HepG2 (cell line): ENCODE measurements at regions not wholly inside any gene's neighbourhood (a gene's known extent, or its start where the extent isn't known, plus 50 kb on each side); places are given as distances from the start of the nearest gene placed in this dataset.

Experiments
- AHR ChIP-seq: IDR thresholded peaks from 2 replicates; pipeline ENCODE4 v1.6.1; 2018; ENCODE audit warnings: missing genetic modification reagents, missing compliant biosample characterization
- BRD4 ChIP-seq: sonication (generic); formaldehyde crosslinking; IDR thresholded peaks from 2 replicates; pipeline ENCODE4 v1.4.0; 2020; ENCODE audit warnings: missing genetic modification reagents
- CBFB ChIP-seq: sonication (generic); formaldehyde crosslinking; IDR thresholded peaks from 2 replicates; pipeline ENCODE4 v1.4.0; 2020; ENCODE audit warnings: missing genetic modification reagents
- GABPA ChIP-seq, 2 experiments: IDR thresholded peaks; 2 replicates each; pipeline ENCODE4 v1.6.1; 2011 to 2016; ENCODE audit warnings: low read depth in 2 of 2, low read length in 1 of 2, missing biosample characterization in 1 of 2, missing genetic modification characterization in 1 of 2
- KLF6 ChIP-seq: IDR thresholded peaks from 2 replicates; pipeline ENCODE4 v1.8.0; 2016; ENCODE audit warnings: missing biosample characterization, missing genetic modification reagents
- MEIS1 ChIP-seq: sonication (generic); formaldehyde crosslinking; IDR thresholded peaks from 2 replicates; pipeline ENCODE4 v1.9.0; 2021; ENCODE audit warnings: mild to moderate bottlenecking, missing genetic modification reagents, moderate library complexity, borderline replicate concordance
- MTF1 ChIP-seq: sonication (generic); formaldehyde crosslinking; IDR thresholded peaks from 2 replicates; pipeline ENCODE4 v1.5.0; 2020; ENCODE audit warnings: missing genetic modification reagents
- MXD1 ChIP-seq: sonication (generic); formaldehyde crosslinking; IDR thresholded peaks from 2 replicates; pipeline ENCODE4 v1.4.0; 2020; ENCODE audit warnings: mild to moderate bottlenecking, missing genetic modification reagents
- SMYD3 ChIP-seq: sonication (generic); formaldehyde crosslinking; IDR thresholded peaks from 2 replicates; pipeline ENCODE4 v1.8.1; 2023; ENCODE audit warnings: mild to moderate bottlenecking, missing genetic modification reagents
- ZFY ChIP-seq: sonication (generic); formaldehyde crosslinking; IDR thresholded peaks from 2 replicates; pipeline ENCODE4 v1.4.0; 2020; ENCODE audit warnings: missing genetic modification reagents
- ZNF224 ChIP-seq: sonication (generic); formaldehyde crosslinking; IDR thresholded peaks from 2 replicates; pipeline ENCODE4 v1.5.0; 2020; ENCODE audit warnings: mild to moderate bottlenecking, missing genetic modification reagents
- ZNF232 ChIP-seq: sonication (generic); formaldehyde crosslinking; IDR thresholded peaks from 2 replicates; pipeline ENCODE4 v1.4.0; 2020; ENCODE audit warnings: missing genetic modification reagents, borderline replicate concordance
- ZNF235 ChIP-seq: sonication (generic); formaldehyde crosslinking; IDR thresholded peaks from 2 replicates; pipeline ENCODE4 v1.8.1; 2023; ENCODE audit warnings: mild to moderate bottlenecking, missing genetic modification reagents, borderline replicate concordance
- ZNF563 ChIP-seq: sonication (generic); formaldehyde crosslinking; IDR thresholded peaks from 2 replicates; pipeline ENCODE4 v1.8.0; 2022; ENCODE audit warnings: mild to moderate bottlenecking, moderate library complexity, missing genetic modification reagents
- ZNF703 ChIP-seq: sonication (generic); formaldehyde crosslinking; IDR thresholded peaks from 2 replicates; pipeline ENCODE4 v1.5.1; 2020; ENCODE audit warnings: missing genetic modification reagents, mild to moderate bottlenecking, moderate library complexity, borderline replicate concordance
- ZNF788 ChIP-seq: sonication (generic); formaldehyde crosslinking; IDR thresholded peaks from 2 replicates; pipeline ENCODE4 v1.5.0; 2020; ENCODE audit warnings: mild to moderate bottlenecking, missing genetic modification reagents, borderline replicate concordance
- ZNF816 ChIP-seq: sonication (generic); formaldehyde crosslinking; IDR thresholded peaks from 2 replicates; pipeline ENCODE4 v1.8.0; 2022; ENCODE audit warnings: missing genetic modification reagents, mild to moderate bottlenecking, borderline replicate concordance
- ZNF83 ChIP-seq: sonication (generic); formaldehyde crosslinking; IDR thresholded peaks from 2 replicates; pipeline ENCODE4 v1.4.0; 2020; ENCODE audit warnings: missing genetic modification reagents, mild to moderate bottlenecking, borderline replicate concordance
- TF ChIP-seq, protein P1 (sequence below), 2 experiments: sonication (generic) in 1 of 2; formaldehyde crosslinking in 1 of 2; IDR thresholded peaks; 2 replicates each; pipeline versions ENCODE4 v1.5.1 to v1.6.1; 2011 to 2020; ENCODE audit warnings: borderline replicate concordance in 1 of 2, low read depth in 1 of 2, low read length in 1 of 2, mild to moderate bottlenecking in 1 of 2, missing genetic modification reagents in 1 of 2, moderate library complexity in 1 of 2

DNA sequence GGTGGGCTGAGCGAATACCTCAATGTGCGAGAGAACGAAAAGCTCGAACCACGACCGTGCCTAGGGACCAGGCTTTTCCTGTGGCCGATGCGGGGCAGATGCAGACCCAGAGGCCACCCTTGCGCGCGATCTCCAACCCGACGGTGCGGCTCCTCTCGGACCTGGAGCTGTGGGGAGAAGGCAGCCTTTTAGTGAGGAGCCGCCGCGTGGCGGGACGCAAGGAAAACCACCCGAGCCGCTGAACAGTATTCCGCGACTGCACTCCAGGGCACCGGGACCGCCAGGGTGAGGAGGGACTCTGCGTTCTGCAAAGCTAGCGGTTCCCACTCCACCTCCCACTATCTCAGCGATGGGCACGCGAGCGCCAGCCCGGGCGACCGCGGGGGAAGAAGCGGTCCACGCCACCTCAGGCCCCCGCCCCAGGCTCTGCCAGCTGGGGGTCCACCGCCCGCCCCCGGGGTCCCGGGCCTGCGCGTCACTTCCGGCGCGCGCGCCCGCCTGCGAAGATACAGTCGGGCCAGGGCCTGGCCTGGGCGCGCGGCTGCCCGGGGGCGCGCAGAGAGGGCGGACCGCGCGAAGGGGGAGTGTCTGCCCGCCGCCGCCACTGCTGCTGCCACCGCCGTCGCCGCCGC lies 66.5 kb upstream of the PRKACB start (continued):
- TF ChIP-seq, protein P1, sequence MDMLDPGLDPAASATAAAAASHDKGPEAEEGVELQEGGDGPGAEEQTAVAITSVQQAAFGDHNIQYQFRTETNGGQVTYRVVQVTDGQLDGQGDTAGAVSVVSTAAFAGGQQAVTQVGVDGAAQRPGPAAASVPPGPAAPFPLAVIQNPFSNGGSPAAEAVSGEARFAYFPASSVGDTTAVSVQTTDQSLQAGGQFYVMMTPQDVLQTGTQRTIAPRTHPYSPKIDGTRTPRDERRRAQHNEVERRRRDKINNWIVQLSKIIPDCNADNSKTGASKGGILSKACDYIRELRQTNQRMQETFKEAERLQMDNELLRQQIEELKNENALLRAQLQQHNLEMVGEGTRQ (IDR thresholded peaks at IDR 0.05; ENCODE audit: low read depth, low read length): no peak
- TF ChIP-seq, protein P1 (CRISPR knock-in tag; IDR thresholded peaks at IDR 0.05; ENCODE audit: borderline replicate concordance): 0 out of 2 replicates have a peak, but pooled peaks have one; percentile 23
- TF ChIP-seq MTF1 (CRISPR knock-in tag) (no peak), MXD1 (CRISPR knock-in tag) (peak; percentile 49), KLF6 (CRISPR knock-in tag) (peak; percentile 81; the same call in 1 of the 2 replicates), BRD4 (CRISPR knock-in tag) (0 out of 2 replicates have a peak, but pooled peaks have one; percentile 40), ZNF235 (CRISPR knock-in tag) (0 out of 2 replicates have a peak, but pooled peaks have one; percentile 40), ZNF563 (CRISPR knock-in tag) (0 out of 2 replicates have a peak, but pooled peaks have one; percentile 47), AHR (peak; percentile 23; the same call in 1 of the 2 replicates), SMYD3 (CRISPR knock-in tag) (no peak; the same call in 1 of the 2 replicates), ZNF816 (CRISPR knock-in tag) (peak; percentile 48; the same call in 1 of the 2 replicates), CBFB (0 out of 2 replicates have a peak, but pooled peaks have one; percentile 17), GABPA (IDR thresholded peaks at IDR 0.05; ENCODE audit: low read depth, low read length) (peak; percentile 70), GABPA (CRISPR knock-in tag; IDR thresholded peaks at IDR 0.05; ENCODE audit: low read depth) (peak; percentile 65), ZNF224 (0 out of 2 replicates have a peak, but pooled peaks have one; percentile 57), MEIS1 (CRISPR knock-in tag) (no peak), ZNF788 (CRISPR knock-in tag) (0 out of 2 replicates have a peak, but pooled peaks have one; percentile 37), ZNF83 (CRISPR knock-in tag) (no peak), ZFY (CRISPR knock-in tag) (peak; percentile 84), ZNF232 (peak; percentile 50; the same call in 1 of the 2 replicates), ZNF703 (peak; percentile 41; the same call in 1 of the 2 replicates)
